WERI-Rb-1 (cell line): ENCODE measurements at regions not wholly inside any gene's neighbourhood (a gene's known extent, or its start where the extent isn't known, plus 50 kb on each side); places are given as distances from the start of the nearest gene placed in this dataset.

Experiments
- DNase-seq: peaks from one replicate; pipeline ENCODE4 v3.0.0-alpha.2; 2020
- H3K27ac ChIP-seq: fragments of 250-450 bp; sonication (Bioruptor Pico); 2 replicates; pipeline ENCODE4 v1.5.1; 2020; ENCODE audit warnings: mild to moderate bottlenecking, moderate library complexity
- H3K27me3 ChIP-seq: fragments of 250-450 bp; sonication (Bioruptor Pico); 2 replicates; pipeline ENCODE4 v1.5.1; 2021; ENCODE audit warnings: mild to moderate bottlenecking, low read depth, moderate library complexity; ENCODE audit not compliant: insufficient read depth, severe bottlenecking
- H3K36me3 ChIP-seq: fragments of 250-450 bp; sonication (Bioruptor Pico); 2 replicates; pipeline ENCODE4 v1.5.1; 2020; ENCODE audit warnings: mild to moderate bottlenecking, moderate library complexity
- H3K4me3 ChIP-seq: 2 replicates; pipeline ENCODE4 v1.5.1; 2011; ENCODE audit warnings: low read depth, mild to moderate bottlenecking, control low read depth, low read length
- H3K9me3 ChIP-seq: fragments of 250-450 bp; sonication (Bioruptor Pico); 2 replicates; pipeline ENCODE4 v1.5.1; 2021; ENCODE audit warnings: mild to moderate bottlenecking, moderate library complexity; ENCODE audit not compliant: severe bottlenecking
- TF ChIP-seq, protein P1 (sequence below): IDR thresholded peaks from 2 replicates; pipeline ENCODE4 v1.5.1; 2011; ENCODE audit warnings: low read depth, mild to moderate bottlenecking, control low read depth, inconsistent platforms, low read length

GRCh38 chr2:19799881-19800780, 101.7 kb downstream of the TTC32 start:
- TF ChIP-seq, protein P1, sequence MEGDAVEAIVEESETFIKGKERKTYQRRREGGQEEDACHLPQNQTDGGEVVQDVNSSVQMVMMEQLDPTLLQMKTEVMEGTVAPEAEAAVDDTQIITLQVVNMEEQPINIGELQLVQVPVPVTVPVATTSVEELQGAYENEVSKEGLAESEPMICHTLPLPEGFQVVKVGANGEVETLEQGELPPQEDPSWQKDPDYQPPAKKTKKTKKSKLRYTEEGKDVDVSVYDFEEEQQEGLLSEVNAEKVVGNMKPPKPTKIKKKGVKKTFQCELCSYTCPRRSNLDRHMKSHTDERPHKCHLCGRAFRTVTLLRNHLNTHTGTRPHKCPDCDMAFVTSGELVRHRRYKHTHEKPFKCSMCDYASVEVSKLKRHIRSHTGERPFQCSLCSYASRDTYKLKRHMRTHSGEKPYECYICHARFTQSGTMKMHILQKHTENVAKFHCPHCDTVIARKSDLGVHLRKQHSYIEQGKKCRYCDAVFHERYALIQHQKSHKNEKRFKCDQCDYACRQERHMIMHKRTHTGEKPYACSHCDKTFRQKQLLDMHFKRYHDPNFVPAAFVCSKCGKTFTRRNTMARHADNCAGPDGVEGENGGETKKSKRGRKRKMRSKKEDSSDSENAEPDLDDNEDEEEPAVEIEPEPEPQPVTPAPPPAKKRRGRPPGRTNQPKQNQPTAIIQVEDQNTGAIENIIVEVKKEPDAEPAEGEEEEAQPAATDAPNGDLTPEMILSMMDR, result no peak
- Histone ChIP-seq H3K27me3 (peaks cover 100% of the 10 kb centered on the region), H3K4me3 (no peak overlapping the region), H3K36me3 (no peaks in the 10 kb centered on the region), H3K9me3 (peaks cover 13% of the 10 kb centered on the region), H3K27ac (no peak overlapping the region)
- DNase-seq, result no peak

DNA sequence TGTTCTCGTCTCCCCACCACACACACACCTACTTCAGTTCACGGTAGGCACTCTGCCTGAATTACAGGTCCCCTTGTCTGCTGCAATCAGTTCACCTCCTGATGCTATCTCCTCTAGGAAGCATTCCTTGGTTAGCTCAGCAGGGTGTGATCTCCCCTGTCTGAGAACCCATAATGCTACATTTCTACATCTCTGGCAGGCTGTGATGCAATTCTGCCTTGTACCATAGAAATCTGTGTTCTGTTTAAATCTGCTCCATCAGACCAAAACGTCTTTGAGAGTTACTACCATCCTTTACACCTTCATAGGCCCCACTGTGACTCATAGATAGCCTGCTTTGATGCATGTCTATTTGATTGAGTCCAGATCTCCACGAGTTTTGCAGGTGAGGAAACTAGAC, 103.9 kb downstream of the TTC32 start:
- TF ChIP-seq, protein P1, result no peak
- Histone ChIP-seq H3K27me3 (peaks cover 100% of the 10 kb centered on the region), H3K9me3 (peaks cover 15% of the 10 kb centered on the region), H3K36me3 (no peaks in the 10 kb centered on the region), H3K4me3 (no peak overlapping the region), H3K27ac (no peak overlapping the region)
- no peak for DNase-seq

DNA sequence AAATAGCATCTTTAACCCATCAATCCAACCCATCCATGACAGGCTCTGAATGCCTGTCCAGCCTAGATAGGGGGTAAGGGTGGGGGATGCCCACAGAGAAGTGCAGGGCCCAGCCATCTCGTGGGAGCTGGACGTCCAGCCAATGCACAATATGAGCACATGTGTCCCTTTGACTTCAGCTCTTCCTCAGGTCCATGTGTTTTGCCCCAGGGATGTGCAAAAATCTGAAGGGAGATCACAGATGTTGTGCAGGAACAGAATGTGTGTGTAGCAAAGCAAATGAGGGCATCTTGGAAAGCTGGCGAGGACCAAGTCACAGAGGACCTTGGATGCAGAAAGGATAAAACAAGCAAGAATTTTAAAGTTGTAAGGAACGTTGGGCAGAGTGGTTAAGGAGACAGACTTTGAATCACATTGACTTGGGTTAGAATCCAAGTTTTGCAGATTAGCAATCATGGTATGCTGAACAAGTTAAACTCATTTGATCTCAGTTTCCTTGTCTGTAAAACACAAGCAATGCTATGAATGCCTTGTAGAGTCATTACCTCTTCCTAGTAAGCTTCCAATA, 104.5 kb downstream of the TTC32 start:
- TF ChIP-seq, protein P1, result no peak
- H3K27me3 ChIP-seq, result peaks cover 100% of the 10 kb centered on the region

GRCh38 chr2:19796035-19796695, 105.6 kb downstream of the TTC32 start:
- TF ChIP-seq, protein P1, result no peak
- DNase-seq, result no peak
- Histone ChIP-seq H3K4me3 (no peak overlapping the region), H3K27ac (no peak overlapping the region), H3K36me3 (no peaks in the 10 kb centered on the region), H3K9me3 (peaks cover 12% of the 10 kb centered on the region), H3K27me3 (peaks cover 100% of the 10 kb centered on the region)

More for the DNA sequence above, 104.5 kb downstream of the TTC32 start:
- Histone ChIP-seq H3K36me3 (no peaks in the 10 kb centered on the region), H3K27ac (no peak overlapping the region), H3K9me3 (peaks cover 14% of the 10 kb centered on the region), H3K4me3 (no peak overlapping the region)
- no peak for DNase-seq

DNA sequence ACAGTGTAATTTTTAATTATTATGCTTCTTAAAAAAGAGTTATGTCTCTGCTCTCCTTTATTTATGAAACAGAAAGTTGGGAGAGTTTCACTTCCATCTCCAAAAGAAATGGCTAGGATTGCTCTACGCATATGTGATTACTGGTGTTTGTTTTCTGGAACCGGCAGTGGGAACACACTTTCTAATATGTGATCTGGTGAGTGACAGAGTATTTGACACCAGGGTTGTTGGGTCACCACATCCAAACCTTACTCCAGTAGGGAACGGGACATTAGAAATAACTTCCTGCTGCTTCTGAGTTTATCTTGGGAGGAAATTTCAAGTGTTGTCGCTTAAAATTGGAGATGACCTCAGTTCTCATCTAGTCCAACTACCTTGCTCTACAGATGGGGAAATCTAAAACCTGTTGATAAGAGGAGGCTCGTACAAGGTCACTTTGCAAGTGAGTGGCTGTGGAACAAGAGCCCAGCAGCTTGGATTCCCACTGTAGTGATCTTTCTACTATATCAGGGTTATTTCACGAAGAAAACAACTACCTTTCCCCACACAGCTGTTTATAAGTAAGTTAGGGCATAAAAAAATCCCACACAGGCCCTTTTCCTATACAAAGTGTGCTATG, 108.5 kb downstream of the TTC32 start:
- H3K27me3 ChIP-seq, result peaks cover 99% of the 10 kb centered on the region
- peaks cover 12% of the 10 kb centered on the region for H3K9me3 ChIP-seq
- H3K27ac ChIP-seq, result no peak overlapping the region
- DNase-seq, result no peak
- TF ChIP-seq, protein P1, result no peak
- H3K4me3 ChIP-seq, result no peak overlapping the region
- no peaks in the 10 kb centered on the region for H3K36me3 ChIP-seq
